DLD1 (cell line): ENCODE measurements at regions not wholly inside any gene's neighbourhood (a gene's known extent, or its start where the extent isn't known, plus 50 kb on each side); places are given as distances from the start of the nearest gene placed in this dataset.
"Not testable (repeated sequence)": the region's sequence is repeated elsewhere in the genome, so short reads cannot be mapped to it uniquely, and the experiment has no call there.

Source experiments
- in situ Hi-C: cut with HindIII; loops from 2 replicates; pipeline ENCODE4 v1.10.0; 2017; ENCODE audit warnings: low sequenced_read_pairs

- in situ Hi-C loops = no loop called here
Observed at GRCh38 chr10:8830048-8830447, 775.6 kb downstream of the GATA3 start.

GRCh38 chr10:8830876-8831275, 776.4 kb downstream of the GATA3 start:
- in situ Hi-C loops = no loop called here

GRCh38 chr10:8835453-8836167, 781.1 kb downstream of the GATA3 start:
- in situ Hi-C loops = no loop called here

- in situ Hi-C loops = no loop called here
Observed at GRCh38 chr10:8840356-8840755, 785.9 kb downstream of the GATA3 start.

- in situ Hi-C loops = no loop called here
Observed at GRCh38 chr10:8844141-8844540, 789.7 kb downstream of the GATA3 start.

GRCh38 chr10:8852546-8852945, 798.1 kb downstream of the GATA3 start:
- in situ Hi-C loops = no loop called here

GRCh38 chr10:8853048-8853447, 798.6 kb downstream of the GATA3 start:
- in situ Hi-C loops = no loop called here

- in situ Hi-C loops = not testable (repeated sequence)
Observed at GRCh38 chr10:8868924-8869323, 814.4 kb downstream of the GATA3 start.

GRCh38 chr10:8873310-8873709, 818.8 kb downstream of the GATA3 start:
- in situ Hi-C loops = no loop called here

- in situ Hi-C loops = no loop called here
Observed at GRCh38 chr10:8874268-8874667, 819.8 kb downstream of the GATA3 start.

- in situ Hi-C loops = no loop called here
Observed at GRCh38 chr10:8874972-8875371, 820.5 kb downstream of the GATA3 start.

- in situ Hi-C loops = no loop called here
Observed at GRCh38 chr10:8876171-8876570, 821.7 kb downstream of the GATA3 start.

GRCh38 chr10:8889538-8889937, 835.0 kb downstream of the GATA3 start:
- in situ Hi-C loops = no loop called here

GRCh38 chr10:8893102-8893501, 838.6 kb downstream of the GATA3 start:
- in situ Hi-C loops = no loop called here

GRCh38 chr10:8894148-8894547, 839.7 kb downstream of the GATA3 start:
- in situ Hi-C loops = no loop called here

- in situ Hi-C loops = no loop called here
Observed at GRCh38 chr10:8897769-8898168, 843.3 kb downstream of the GATA3 start.

- in situ Hi-C loops = no loop called here
Observed at GRCh38 chr10:8898745-8899330, 844.4 kb downstream of the GATA3 start.

GRCh38 chr10:8902926-8903325, 848.4 kb downstream of the GATA3 start:
- in situ Hi-C loops = no loop called here

GRCh38 chr10:8908013-8908412, 853.5 kb downstream of the GATA3 start:
- in situ Hi-C loops = no loop called here

- in situ Hi-C loops = no loop called here
Observed at GRCh38 chr10:8910314-8910713, 855.8 kb downstream of the GATA3 start.

GRCh38 chr10:8911032-8911431, 856.5 kb downstream of the GATA3 start:
- in situ Hi-C loops = no loop called here

- in situ Hi-C loops = no loop called here
Observed at GRCh38 chr10:8912108-8912507, 857.6 kb downstream of the GATA3 start.

GRCh38 chr10:8913720-8914119, 859.2 kb downstream of the GATA3 start:
- in situ Hi-C loops = no loop called here
